ENCODE measurements at regions not wholly inside any gene's neighbourhood (a gene's known extent, or its start where the extent isn't known, plus 50 kb on each side); places are given as distances from the start of the nearest gene placed in this dataset.

GRCh38 chr9:14462950-14463349 lies 149.0 kb upstream of the NFIB start:
- Histone ChIP-seq H3K27ac (ENCODE audit: low read depth, low read length) (no peak overlapping the region), H4K8ac (ENCODE audit: extremely low read depth, insufficient read depth, low read length) (no peak overlapping the region), H3K4me2 (ENCODE audit: insufficient read depth in 1 of 2, low read depth in 2 of 2, low read length in 2 of 2) (no peak overlapping the region), H3K56ac (replicated peaks; ENCODE audit: insufficient read length, low read depth, low read length) (no peak overlapping the region), H3K9me3 (ENCODE audit: insufficient read depth in 2 of 2, low read depth in 1 of 2, low read length in 1 of 2) (no peaks in the 10 kb centered on the region), H3K14ac (ENCODE audit: insufficient read length) (no peak overlapping the region), H3K4ac (replicated peaks; ENCODE audit: insufficient read length, low read depth, low read length) (no peak overlapping the region), H2AK5ac (ENCODE audit: low read depth, low read length) (no peak overlapping the region), H3K23me2 (ENCODE audit: low read depth, low read length) (0 out of 2 replicates have a peak, but pooled peaks cover 3% of the 10 kb centered on the region), H2BK5ac (ENCODE audit: low read depth, low read length) (no peak overlapping the region), H3K18ac (ENCODE audit: extremely low read depth, low read length) (no peak overlapping the region), H2BK120ac (replicated peaks; ENCODE audit: low read depth, low read length) (no peak overlapping the region), H4K91ac (replicated peaks; ENCODE audit: insufficient read length, low read length) (no peak overlapping the region), H2BK15ac (ENCODE audit: low read length) (no peak overlapping the region), H3K4me1 (replicated peaks in 1 of 4; ENCODE audit: control insufficient read depth in 3 of 4, insufficient read depth in 4 of 4, low read length in 3 of 4) (peaks cover 6 to 15% (median 11%) of the 10 kb centered on the region in 4 experiments), H4K5ac (ENCODE audit: insufficient read length, low read depth, low read length) (no peak overlapping the region), H2AFZ (ENCODE audit: low read length) (no peak overlapping the region), H3K27me3 (replicated peaks in 1 of 4; ENCODE audit: control insufficient read depth in 3 of 4, extremely low read depth in 1 of 4, insufficient read depth in 3 of 4, low read length in 3 of 4) (no peaks in the 10 kb centered on the region), H3K79me1 (ENCODE audit: low read depth, low read length) (no peaks in the 10 kb centered on the region), H3K4me3 (ENCODE audit: extremely low read depth in 1 of 4, insufficient read depth in 2 of 4, low read depth in 3 of 4, low read length in 4 of 4) (no peak overlapping the region), H2BK12ac (ENCODE audit: low read depth, low read length) (no peak overlapping the region), H3K23ac (ENCODE audit: insufficient read length) (no peak overlapping the region), H3K9ac (replicated peaks in 1 of 4; ENCODE audit: extremely low read depth in 1 of 4, low read depth in 3 of 4, low read length in 3 of 4) (no peak overlapping the region), H3K36me3 (ENCODE audit: control insufficient read depth in 2 of 4, insufficient read depth in 4 of 4, low read length in 3 of 4) (no peaks in the 10 kb centered on the region), H2BK20ac (ENCODE audit: low read length) (no peak overlapping the region), H3K79me2 (ENCODE audit: control insufficient read depth in 1 of 2, insufficient read depth in 2 of 2, low read length in 2 of 2) (no peaks in the 10 kb centered on the region), H4K20me1 (replicated peaks in 1 of 2; ENCODE audit: control insufficient read depth in 1 of 2, insufficient read depth in 2 of 2, low read length in 2 of 2) (no peaks in the 10 kb centered on the region)
- ChIA-PET POLR2A (ENCODE audit: partially characterized antibody) (interaction anchor here (0.5 kb wide), 1 partner anchor 324 kb away, joined by 3 read pairs; no protein-coding TSS in a partner anchor), CTCF (ENCODE audit: partially characterized antibody) (interaction anchor here (1.7 to 4.5 kb wide), 3 partner anchors 21 to 307 kb away, joined by 6 to 41 read pairs (median 6); no protein-coding TSS in a partner anchor)
- 90% methylated on average over 1 of the region's 1 CpG; no CpG with 5 or more reads in 1 of the 2 experiments for WGBS, 2 experiments (ENCODE audit: extremely low coverage in 1 of 2, insufficient coverage in 1 of 2, insufficient read length in 1 of 2, insufficient replicate concordance in 2 of 2, low coverage in 1 of 2, low lambda C conversion rate in 2 of 2, missing lambda C conversion rate in 1 of 2)
- FAIRE-seq (no peak), DNase-seq (ENCODE audit: low read depth in 1 of 2, low spot score in 2 of 2) (no peak)
- TF ChIP-seq FOSL1 (IDR thresholded peaks at IDR 0.05; ENCODE audit: insufficient read depth, low read depth, low read length), result no peak
